ENCODE measurements at regions not wholly inside any gene's neighbourhood (a gene's known extent, or its start where the extent isn't known, plus 50 kb on each side); places are given as distances from the start of the nearest gene placed in this dataset.

GRCh38 chr12:75807494-75807893 is 224.1 kb downstream of the PHLDA1 start:
- TF ChIP-seq CTCF (IDR thresholded peaks at IDR 0.05) (no peak), POLR2AphosphoS5 (IDR thresholded peaks at IDR 0.05; ENCODE audit: insufficient read depth in 1 of 2, low read depth in 1 of 2) (no peak), POLR2A (IDR thresholded peaks at IDR 0.05) (no peak)
- DNase-seq (ENCODE audit: extremely low spot score in 2 of 2), result no peak
- Histone ChIP-seq H3K36me3 (no peaks in the 10 kb centered on the region), H3K27ac (no peak overlapping the region), H3K27me3 (no peaks in the 10 kb centered on the region), H3K4me3 (no peak overlapping the region), H3K9me3 (no peaks in the 10 kb centered on the region), H3K4me1 (no peaks in the 10 kb centered on the region)
- intact Hi-C loops (cut with DNase I), result no loop called here

- Histone ChIP-seq H3K4me3 (no peak overlapping the region), H3K4me1 (no peaks in the 10 kb centered on the region), H3K9me3 (no peaks in the 10 kb centered on the region), H3K36me3 (no peaks in the 10 kb centered on the region), H3K27ac (no peak overlapping the region), H3K27me3 (no peaks in the 10 kb centered on the region)
- DNase-seq (ENCODE audit: extremely low spot score in 2 of 2), result no peak
- TF ChIP-seq CTCF (IDR thresholded peaks at IDR 0.05) (no peak), POLR2A (IDR thresholded peaks at IDR 0.05) (no peak), POLR2AphosphoS5 (IDR thresholded peaks at IDR 0.05; ENCODE audit: insufficient read depth in 1 of 2, low read depth in 1 of 2) (no peak)
- intact Hi-C loops (cut with DNase I), result no loop called here
These were observed 225.7 kb downstream of the PHLDA1 start for GRCh38 chr12:75805905-75806304.

- Histone ChIP-seq H3K9me3 (no peaks in the 10 kb centered on the region), H3K27ac (no peak overlapping the region), H3K4me1 (no peaks in the 10 kb centered on the region), H3K4me3 (no peak overlapping the region), H3K36me3 (no peaks in the 10 kb centered on the region), H3K27me3 (no peaks in the 10 kb centered on the region)
- DNase-seq (ENCODE audit: extremely low spot score in 2 of 2), result no peak
- TF ChIP-seq POLR2AphosphoS5 (IDR thresholded peaks at IDR 0.05; ENCODE audit: insufficient read depth in 1 of 2, low read depth in 1 of 2), result no peak
- no peak for TF ChIP-seq CTCF (IDR thresholded peaks at IDR 0.05)
- no peak for TF ChIP-seq POLR2A (IDR thresholded peaks at IDR 0.05)
- intact Hi-C loops (cut with DNase I), result no loop called here
These were observed 226.3 kb downstream of the PHLDA1 start for GRCh38 chr12:75805320-75805719.

- H3K9me3 ChIP-seq, result no peaks in the 10 kb centered on the region
- no peaks in the 10 kb centered on the region for H3K27me3 ChIP-seq
- no peak for DNase-seq (ENCODE audit: extremely low spot score in 2 of 2)
- H3K4me1 ChIP-seq, result no peaks in the 10 kb centered on the region
- no peak overlapping the region for H3K4me3 ChIP-seq
- H3K36me3 ChIP-seq, result no peaks in the 10 kb centered on the region
- no peak overlapping the region for H3K27ac ChIP-seq
- intact Hi-C loops (cut with DNase I), result no loop called here
- TF ChIP-seq CTCF (IDR thresholded peaks at IDR 0.05) (no peak), POLR2A (IDR thresholded peaks at IDR 0.05) (no peak), POLR2AphosphoS5 (IDR thresholded peaks at IDR 0.05; ENCODE audit: insufficient read depth in 1 of 2, low read depth in 1 of 2) (no peak)
These were observed 233.2 kb downstream of the PHLDA1 start for GRCh38 chr12:75798136-75798926.

GRCh38 chr12:75795125-75795524 is 236.5 kb downstream of the PHLDA1 start:
- TF ChIP-seq POLR2A (IDR thresholded peaks at IDR 0.05), result no peak
- TF ChIP-seq CTCF (IDR thresholded peaks at IDR 0.05), result no peak
- TF ChIP-seq POLR2AphosphoS5 (IDR thresholded peaks at IDR 0.05; ENCODE audit: insufficient read depth in 1 of 2, low read depth in 1 of 2), result no peak
- intact Hi-C loops (cut with DNase I), result no loop called here
- Histone ChIP-seq H3K4me1 (no peaks in the 10 kb centered on the region), H3K27ac (no peak overlapping the region), H3K27me3 (no peaks in the 10 kb centered on the region), H3K36me3 (no peaks in the 10 kb centered on the region), H3K9me3 (no peaks in the 10 kb centered on the region), H3K4me3 (no peak overlapping the region)
- no peak for DNase-seq (ENCODE audit: extremely low spot score in 2 of 2)

All from vagina (tissue), 2 donors.